Right hindlimb (tissue), 1 donor: ENCODE measurements at regions not wholly inside any gene's neighbourhood (a gene's known extent, or its start where the extent isn't known, plus 50 kb on each side); places are given as distances from the start of the nearest gene placed in this dataset.

Experiments used
- DNase-seq: peaks from one replicate; pipeline ENCODE4 v3.0.0-alpha.2; 2018

GRCh38 chr10:44827431-44828006 is 83.6 kb upstream of the TMEM72 start:
- peak; percentile 43 for DNase-seq

DNA sequence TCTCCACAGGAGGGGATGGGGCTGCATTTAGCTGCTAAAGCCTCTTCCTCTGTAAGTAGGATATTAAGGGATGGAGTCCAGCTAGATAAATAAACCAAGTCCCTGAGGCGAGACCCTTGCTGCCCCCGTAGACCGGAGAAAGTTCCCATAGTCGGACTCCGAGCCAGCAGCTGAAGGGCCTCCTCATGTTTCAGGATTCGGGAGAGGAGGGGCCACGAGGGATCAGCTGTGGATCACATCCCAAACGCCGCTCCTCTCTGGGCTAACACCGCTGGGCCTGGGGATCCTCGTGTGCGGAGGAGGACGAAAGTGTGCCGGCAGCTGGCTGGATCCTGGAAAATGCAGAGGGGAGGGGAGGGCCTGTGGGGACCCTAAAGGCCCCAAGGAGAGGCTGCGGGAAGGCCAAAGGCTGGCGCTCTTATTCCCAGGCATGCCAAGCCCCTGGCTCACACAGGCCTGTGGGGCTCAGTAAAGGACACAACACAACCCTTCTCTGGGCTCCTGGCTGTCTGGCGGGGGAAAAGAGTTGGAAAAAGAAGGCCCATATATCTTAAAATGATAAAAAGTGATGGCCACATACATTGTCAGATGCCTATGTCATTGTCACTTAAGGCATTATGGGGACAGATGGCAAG is 82.5 kb upstream of the TMEM72 start:
- peak; percentile 91 for DNase-seq

DNA sequence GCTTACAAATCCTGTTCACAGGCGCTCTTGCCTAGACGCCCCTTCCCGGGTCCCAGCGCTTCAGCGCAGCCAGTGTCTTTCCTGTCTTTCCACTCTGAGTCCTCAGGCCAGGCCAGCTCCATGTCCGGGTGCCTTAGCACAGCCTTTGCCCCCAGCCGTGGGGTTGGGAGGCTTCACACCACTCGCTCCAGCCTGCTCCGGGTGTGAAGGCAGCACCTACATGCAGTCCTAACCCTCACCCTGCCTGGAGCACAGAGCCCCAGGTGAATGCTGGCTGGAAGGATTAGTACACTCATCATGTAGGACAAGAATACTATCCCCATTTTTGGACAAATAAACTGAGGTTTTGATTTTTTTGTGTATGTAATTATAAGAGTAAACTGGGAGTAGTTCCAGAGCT is 81.7 kb upstream of the TMEM72 start:
- DNase-seq = no peak

DNA sequence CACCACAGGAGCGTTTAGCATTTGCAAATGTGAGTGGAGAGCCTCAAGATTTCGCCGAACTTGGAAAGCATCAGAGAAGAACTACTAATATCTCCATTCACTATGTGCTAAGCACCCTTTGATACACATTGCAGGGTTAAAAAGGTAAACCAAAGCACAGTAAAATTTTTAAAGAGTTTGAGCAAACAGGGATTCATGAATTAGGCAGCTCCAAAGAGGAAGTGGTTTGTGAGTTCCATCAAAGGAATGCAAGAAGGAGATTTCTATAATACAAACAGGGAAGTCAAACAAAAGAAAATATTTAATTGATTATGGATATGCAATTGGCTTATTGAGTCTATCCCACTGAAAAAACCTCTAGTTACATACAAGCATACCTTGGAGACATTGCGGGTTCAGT is 81.1 kb upstream of the TMEM72 start:
- no peak for DNase-seq

DNA sequence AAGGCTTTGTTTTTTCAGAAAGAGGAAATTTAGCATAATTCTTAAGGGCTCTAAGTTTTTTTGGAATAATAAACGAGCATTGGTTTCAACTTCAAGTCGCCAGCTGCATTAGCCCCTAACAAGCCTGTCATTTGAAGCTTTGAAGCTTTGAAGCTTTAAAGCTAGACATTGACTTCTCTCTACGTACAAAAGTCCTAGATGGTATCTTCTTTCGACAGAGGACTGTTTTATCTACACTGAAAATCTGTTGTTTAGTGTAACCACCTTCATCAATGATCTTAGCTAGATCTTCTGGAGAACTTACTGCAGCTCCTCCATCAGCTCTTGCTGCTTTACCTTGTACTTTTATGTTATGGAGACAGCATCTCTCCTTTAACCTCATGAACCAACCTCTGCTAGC is 79.6 kb upstream of the TMEM72 start:
- no peak for DNase-seq

DNA sequence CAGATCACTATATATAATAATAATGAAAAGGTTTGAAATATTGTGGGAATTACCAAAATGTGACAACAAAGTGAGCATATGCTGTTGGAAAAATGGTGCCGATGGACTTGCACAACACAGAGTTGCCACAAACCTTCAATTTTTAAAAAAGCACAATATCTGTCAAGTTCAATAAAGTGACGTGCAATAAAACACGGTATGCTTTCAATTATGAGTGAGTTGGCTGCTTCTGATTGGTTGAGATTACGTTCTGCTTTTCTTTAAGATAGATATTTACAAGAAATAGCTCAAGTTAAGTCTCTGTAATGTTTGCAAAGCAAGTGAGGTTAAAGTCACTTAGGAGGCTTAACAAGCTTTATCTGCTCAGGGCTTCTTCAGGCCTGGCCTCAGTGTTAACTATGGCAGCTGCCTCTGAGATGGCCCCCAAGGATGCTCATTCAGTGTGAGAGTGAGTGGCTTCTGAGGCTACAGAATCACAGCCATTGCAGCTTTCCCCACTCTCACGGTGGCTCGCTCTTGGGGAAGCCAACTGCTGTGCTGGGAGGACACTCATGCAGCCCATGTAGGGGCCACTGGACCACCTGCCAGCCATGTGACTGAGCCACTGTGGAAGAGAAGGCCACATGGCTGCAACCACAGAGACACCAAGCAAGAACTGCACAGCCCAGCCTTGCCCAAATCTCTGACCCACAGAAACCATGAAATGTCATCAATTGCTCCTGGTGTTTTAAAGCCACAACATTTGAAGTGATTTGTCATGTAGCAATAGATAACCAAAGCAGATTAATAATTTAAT is 78.3 kb upstream of the TMEM72 start:
- DNase-seq = no peak

GRCh38 chr10:44834131-44834530 is 77.0 kb upstream of the TMEM72 start:
- no peak for DNase-seq

DNA sequence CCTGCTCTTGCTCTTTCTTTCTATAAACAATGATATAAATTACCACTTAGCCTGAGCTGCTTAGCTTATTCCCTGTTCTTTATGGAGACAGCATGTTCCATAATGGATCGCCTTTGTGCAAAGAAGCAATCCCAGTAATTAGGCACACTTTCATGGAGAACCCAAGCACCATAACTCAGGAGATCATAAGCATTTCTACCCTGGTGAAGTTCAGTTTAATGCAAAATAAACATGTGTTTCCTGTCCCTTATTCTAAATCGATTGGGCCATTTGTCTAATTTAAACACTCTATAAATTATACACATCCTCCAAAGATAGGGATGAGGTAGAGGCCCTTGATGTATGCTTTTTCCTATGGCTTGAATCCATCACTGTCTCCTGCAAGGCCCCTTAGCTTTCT is 75.8 kb upstream of the TMEM72 start:
- no peak for DNase-seq

DNA sequence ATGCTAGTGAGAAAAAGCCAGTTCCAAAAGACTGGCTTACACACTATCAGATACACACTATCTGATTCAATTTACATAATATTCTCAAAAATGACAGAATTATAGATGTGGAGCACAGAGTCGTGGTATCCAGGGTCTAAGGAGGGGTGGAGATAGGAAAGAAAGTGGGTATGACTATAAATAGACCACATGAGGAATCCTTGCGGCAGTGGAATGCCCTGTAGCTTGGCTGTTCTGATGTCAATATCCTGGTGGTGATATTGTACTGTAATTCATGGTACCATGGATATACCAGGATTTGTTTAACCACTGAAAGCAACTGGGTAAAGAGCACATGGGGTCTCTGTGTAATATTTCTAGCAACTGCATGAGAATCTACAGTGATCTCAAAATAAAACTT is 67.7 kb upstream of the TMEM72 start:
- no peak for DNase-seq

- DNase-seq = no peak
These were observed 65.6 kb upstream of the TMEM72 start for GRCh38 chr10:44845361-44846175.

GRCh38 chr10:44847110-44847509 is 64.0 kb upstream of the TMEM72 start:
- no peak for DNase-seq

DNA sequence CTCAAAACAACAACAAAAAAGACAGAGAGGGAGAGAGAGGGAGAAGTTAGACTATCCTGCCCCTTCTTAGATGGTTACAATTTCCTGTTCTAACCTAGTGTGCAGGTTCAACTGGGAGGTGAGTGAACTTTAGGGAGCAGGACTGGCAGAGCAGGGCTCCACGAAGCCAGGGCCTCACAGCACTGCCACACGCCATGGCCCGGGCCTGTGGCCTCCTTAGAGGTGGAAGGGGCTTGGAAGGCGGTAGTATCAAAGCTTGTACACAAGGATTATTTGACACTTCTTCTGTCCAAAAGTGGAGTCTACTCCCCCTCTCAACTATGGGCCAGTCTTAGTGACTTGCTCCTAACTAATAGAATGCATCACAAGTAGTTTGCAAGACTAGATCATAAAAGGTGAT is 62.9 kb upstream of the TMEM72 start:
- DNase-seq = no peak

DNA sequence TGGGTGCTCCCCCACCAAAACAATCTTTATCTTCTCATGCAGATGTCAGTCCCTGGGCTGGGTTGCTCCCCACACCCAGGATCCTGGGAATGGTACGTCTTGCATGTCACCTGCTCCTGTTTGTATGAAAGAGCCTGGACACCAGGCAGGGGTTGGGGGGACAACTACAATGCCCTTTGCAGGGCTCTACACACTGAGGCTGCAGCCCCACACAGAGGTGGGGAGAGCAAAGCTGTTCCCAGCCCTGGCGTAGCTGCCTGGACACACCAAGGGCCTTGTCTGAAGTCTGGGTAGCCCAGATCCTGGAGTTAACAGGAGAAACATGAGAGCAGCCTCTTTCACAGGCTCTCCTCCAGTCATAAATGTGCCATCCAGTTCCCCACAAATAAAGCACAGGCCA is 61.2 kb upstream of the TMEM72 start:
- DNase-seq = no peak

DNA sequence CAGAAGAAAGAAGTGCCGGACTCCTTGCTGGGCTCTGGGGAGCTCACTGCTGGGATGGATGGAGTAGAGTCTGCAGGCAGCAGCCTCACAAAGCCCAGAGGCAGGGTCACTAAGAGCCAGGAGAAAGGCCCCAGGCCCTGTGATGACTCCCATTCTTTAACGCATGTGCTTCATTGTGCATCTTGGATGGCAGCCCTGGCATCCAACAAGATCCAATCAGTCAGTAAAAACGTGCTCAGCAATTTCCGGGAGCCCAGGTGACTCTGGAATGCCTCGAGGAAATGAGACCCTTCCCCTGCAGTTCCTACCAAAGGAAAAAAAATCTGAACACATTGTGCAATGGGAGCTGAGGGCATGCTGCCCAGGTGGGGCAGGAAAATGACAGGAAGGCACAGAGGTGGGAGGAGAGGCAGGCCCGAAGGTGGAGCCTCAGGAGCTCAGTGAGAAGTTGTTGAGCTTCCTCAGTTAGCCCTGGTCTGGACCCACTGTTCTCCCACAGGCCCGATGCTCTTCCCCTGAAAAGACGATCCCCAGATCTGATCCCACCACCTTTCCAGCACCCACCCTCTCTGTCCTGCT is 60.7 kb upstream of the TMEM72 start:
- DNase-seq = no peak

DNA sequence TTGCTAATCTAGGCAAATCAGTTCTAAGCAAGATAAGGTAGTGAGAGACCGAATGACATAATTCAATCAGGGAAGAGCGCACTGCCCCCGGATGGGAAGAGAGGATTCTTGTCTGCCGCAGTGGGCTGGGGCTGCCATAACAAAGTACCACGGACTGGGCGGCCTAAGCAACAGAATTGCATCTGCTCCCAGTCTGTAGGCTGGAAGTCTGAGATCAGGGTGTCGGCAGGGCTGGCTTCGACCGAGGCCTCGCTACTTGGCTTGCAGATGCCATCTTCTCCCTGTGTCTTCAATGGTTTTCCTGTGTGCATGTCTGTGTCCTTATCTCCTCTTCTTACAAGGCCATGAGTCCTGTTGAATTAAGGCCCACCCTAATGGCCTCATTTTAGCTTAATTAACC is 59.7 kb upstream of the TMEM72 start:
- DNase-seq = no peak

DNA sequence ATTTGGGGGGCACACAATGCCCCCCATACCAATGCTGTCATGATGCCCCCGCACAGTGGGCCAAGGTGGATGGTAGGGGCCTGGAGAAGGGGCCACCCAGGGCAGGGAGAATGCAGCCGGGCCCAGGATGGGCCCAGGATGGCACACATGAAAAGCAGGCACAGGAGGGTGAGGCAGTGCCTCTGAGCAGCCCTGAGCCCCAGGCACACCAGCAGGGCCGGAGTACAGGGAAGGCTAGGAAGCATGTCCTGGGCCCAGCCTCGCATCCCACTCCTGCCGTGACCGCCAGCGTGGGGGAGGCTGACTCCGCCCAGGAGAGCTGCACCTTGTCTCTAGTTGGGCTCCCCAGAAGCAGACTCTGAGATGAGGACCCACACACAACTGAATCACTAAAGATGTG is 59.3 kb upstream of the TMEM72 start:
- no peak for DNase-seq

DNA sequence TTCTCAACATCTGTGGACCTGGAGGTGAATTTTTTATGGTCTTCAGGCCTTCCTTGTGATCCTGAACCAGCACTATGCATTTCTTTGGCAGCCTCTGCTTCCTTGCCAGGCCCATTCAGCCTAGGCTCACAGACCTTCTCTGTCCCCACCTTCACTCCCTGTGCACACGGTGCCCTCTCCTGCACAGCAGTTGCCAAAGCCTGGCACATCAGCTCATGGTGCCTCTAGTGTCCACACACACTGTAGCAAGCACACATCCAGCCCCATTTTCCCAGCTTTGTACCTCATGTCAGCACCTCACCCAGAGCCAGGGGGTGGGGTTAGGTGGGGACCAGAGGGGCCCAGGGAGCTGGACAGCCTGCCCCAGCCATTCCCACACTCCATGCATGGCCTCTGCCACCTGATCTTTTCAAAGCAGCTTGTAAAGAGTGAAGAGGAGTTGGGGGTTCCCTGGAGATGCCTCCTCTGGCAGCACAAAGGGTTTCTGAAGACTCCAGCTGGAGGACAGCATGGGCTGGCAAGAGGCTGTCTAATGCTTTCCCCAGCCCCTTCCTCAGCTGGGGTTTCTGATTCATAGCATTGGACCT is 57.9 kb upstream of the TMEM72 start:
- DNase-seq = peak; percentile 48

DNA sequence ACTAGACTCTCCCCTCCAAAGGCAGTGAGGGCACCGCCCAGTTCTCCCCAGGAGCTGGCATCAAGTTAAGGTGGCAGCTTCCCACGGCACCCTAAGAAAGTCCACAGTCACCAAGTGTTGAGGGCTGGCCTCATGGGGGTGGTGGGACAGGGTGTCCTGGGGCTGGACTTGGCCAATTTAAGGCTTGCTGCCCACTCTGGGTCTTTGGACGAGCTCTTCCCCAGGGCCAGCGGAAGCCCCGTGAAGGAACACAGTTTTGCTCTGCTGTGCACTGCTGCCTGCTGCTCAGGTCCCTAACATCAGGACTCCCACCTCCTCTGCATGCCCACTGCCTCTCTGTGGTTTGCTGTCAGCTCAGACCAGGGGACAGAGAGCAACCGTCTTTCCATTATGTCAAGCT is 57.3 kb upstream of the TMEM72 start:
- no peak for DNase-seq

GRCh38 chr10:44854693-44855350 is 56.3 kb upstream of the TMEM72 start:
- no peak for DNase-seq

- DNase-seq = no peak
These were observed 54.4 kb upstream of the TMEM72 start for GRCh38 chr10:44856696-44857095.

GRCh38 chr10:44857363-44858016 is 53.6 kb upstream of the TMEM72 start:
- peak; percentile 78 for DNase-seq

- no peak for DNase-seq
These were observed 53.1 kb upstream of the TMEM72 start for GRCh38 chr10:44858017-44858371.
